ENCODE measurements at regions not wholly inside any gene's neighbourhood (a gene's known extent, or its start where the extent isn't known, plus 50 kb on each side); places are given as distances from the start of the nearest gene placed in this dataset.
"Not testable (repeated sequence)": the region's sequence is repeated elsewhere in the genome, so short reads cannot be mapped to it uniquely, and the experiment has no call there.

- TF ChIP-seq EP300 (IDR thresholded peaks at IDR 0.05), result not testable (repeated sequence)
- TF ChIP-seq, protein P1, sequence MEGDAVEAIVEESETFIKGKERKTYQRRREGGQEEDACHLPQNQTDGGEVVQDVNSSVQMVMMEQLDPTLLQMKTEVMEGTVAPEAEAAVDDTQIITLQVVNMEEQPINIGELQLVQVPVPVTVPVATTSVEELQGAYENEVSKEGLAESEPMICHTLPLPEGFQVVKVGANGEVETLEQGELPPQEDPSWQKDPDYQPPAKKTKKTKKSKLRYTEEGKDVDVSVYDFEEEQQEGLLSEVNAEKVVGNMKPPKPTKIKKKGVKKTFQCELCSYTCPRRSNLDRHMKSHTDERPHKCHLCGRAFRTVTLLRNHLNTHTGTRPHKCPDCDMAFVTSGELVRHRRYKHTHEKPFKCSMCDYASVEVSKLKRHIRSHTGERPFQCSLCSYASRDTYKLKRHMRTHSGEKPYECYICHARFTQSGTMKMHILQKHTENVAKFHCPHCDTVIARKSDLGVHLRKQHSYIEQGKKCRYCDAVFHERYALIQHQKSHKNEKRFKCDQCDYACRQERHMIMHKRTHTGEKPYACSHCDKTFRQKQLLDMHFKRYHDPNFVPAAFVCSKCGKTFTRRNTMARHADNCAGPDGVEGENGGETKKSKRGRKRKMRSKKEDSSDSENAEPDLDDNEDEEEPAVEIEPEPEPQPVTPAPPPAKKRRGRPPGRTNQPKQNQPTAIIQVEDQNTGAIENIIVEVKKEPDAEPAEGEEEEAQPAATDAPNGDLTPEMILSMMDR (IDR thresholded peaks at IDR 0.05), result not testable (repeated sequence)
These were observed 454.3 kb upstream of the SLITRK6 start for GRCh38 chr13:86253497-86253896.

All from ovary (tissue), 3 donors.